ENCODE measurements at regions not wholly inside any gene's neighbourhood (a gene's known extent, or its start where the extent isn't known, plus 50 kb on each side); places are given as distances from the start of the nearest gene placed in this dataset.
A peak's percentile ranks its signal among the peaks of the same experiment; 100 is the strongest.

DNA sequence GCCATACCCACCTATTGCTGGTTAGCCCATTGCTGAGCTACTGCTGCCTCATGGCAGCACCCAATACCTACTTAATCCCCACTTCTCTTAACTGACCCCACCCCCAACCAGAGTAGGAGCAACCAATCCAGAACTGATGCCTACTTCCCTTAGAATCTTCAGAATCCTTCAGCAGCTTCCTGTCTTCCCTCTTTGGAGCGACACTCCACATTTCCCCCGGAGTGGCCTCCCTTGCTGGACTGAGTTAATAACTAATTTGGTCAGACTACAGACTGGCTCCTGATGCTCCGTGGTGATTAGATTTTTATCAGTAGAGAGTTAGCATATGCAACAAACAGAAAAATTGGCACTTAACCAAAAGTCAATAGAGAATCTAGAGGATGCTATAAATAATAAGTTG lies 51.2 kb upstream of the UBR2 start:
- Histone ChIP-seq H3K9me2 (ENCODE audit: insufficient read depth) (no peaks in the 10 kb centered on the region), H3K9ac (no peak overlapping the region), H2AFZ (no peak overlapping the region), H3K4me2 (ENCODE audit: unreplicated experiment) (no peak overlapping the region), H3K4me3 (no peak overlapping the region), H3K4me1 (ENCODE audit: insufficient read depth) (peaks cover 23% of the 10 kb centered on the region), H3K36me3 (ENCODE audit: low read depth) (no peaks in the 10 kb centered on the region), H3K27me3 (replicated peaks; ENCODE audit: insufficient read depth) (no peaks in the 10 kb centered on the region), H3K27ac (no peak overlapping the region), H3K79me2 (ENCODE audit: insufficient read depth) (no peaks in the 10 kb centered on the region), H3F3A (ENCODE audit: insufficient read depth) (peaks cover 5% of the 10 kb centered on the region; the same call in 1 of the 2 replicates), H3K9me3 (ENCODE audit: low read depth) (no peaks in the 10 kb centered on the region), H4K20me1 (ENCODE audit: insufficient read depth) (no peaks in the 10 kb centered on the region)
- WGBS, 2 experiments (ENCODE audit: low coverage in 1 of 2, low lambda C conversion rate in 2 of 2, missing lambda C conversion rate in 2 of 2), result 66 to 69% methylated on average over 3 of the region's 3 CpGs
- in situ Hi-C loops (cut with MboI), result no loop called here
- TF ChIP-seq EZH2 (IDR thresholded peaks at IDR 0.05; ENCODE audit: insufficient read depth, poor library complexity, severe bottlenecking), result no peak
- TF ChIP-seq EZH2phosphoT487 (IDR thresholded peaks at IDR 0.05; ENCODE audit: insufficient read depth, low read depth), result no peak
- DNase-seq, result no peak

DNA sequence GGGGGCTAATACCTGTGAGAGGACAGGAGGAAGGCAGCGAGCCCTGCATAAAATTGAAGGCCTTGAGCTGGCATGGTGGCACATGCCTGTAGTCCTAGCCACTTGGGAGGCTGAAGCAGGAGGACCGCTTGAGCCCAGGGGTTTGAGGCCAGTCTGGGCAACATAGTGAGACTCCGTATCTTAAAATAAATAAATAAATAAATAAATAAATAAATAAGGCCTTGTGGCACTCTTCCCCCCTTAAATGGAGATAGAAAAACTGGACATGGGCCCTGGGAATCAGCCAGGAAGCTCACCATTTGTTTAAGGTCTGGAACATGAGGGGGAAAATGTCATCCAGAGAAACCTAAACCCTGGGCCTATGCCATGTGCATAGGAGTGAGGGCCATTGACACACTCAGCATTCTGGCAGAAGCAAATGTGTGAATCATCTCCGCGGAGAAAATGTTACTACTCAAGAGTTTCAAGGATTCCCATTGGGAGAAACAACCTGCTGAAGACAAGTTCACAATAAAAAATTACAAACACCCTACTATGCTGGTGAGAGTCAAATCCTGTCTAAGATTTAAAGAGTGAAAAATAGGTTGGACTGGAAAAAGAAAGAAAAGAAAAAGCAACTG lies 51.9 kb upstream of the UBR2 start:
- Histone ChIP-seq H3K4me2 (ENCODE audit: unreplicated experiment) (no peak overlapping the region), H3K4me1 (ENCODE audit: insufficient read depth) (peaks cover 23% of the 10 kb centered on the region), H3K27me3 (replicated peaks; ENCODE audit: insufficient read depth) (no peaks in the 10 kb centered on the region), H3K27ac (no peak overlapping the region), H3K79me2 (ENCODE audit: insufficient read depth) (no peaks in the 10 kb centered on the region), H3K9ac (no peak overlapping the region), H3F3A (ENCODE audit: insufficient read depth) (peaks cover 5% of the 10 kb centered on the region; the same call in 1 of the 2 replicates), H3K9me2 (ENCODE audit: insufficient read depth) (no peaks in the 10 kb centered on the region), H3K4me3 (no peak overlapping the region), H3K9me3 (ENCODE audit: low read depth) (no peaks in the 10 kb centered on the region), H2AFZ (no peak overlapping the region), H4K20me1 (ENCODE audit: insufficient read depth) (no peaks in the 10 kb centered on the region), H3K36me3 (ENCODE audit: low read depth) (no peaks in the 10 kb centered on the region)
- TF ChIP-seq EZH2 (IDR thresholded peaks at IDR 0.05; ENCODE audit: insufficient read depth, poor library complexity, severe bottlenecking) (no peak), EZH2phosphoT487 (IDR thresholded peaks at IDR 0.05; ENCODE audit: insufficient read depth, low read depth) (no peak)
- peak; percentile 80 for DNase-seq
- 71 to 72% methylated on average over 5 of the region's 5 CpGs for WGBS, 2 experiments (ENCODE audit: low coverage in 1 of 2, low lambda C conversion rate in 2 of 2, missing lambda C conversion rate in 2 of 2)
- in situ Hi-C loops (cut with MboI), result no loop called here

- H3F3A ChIP-seq (ENCODE audit: insufficient read depth), result peaks cover 14% of the 10 kb centered on the region
- 96 to 97% methylated on average over 2 of the region's 2 CpGs for WGBS, 2 experiments (ENCODE audit: low coverage in 1 of 2, low lambda C conversion rate in 2 of 2, missing lambda C conversion rate in 2 of 2)
- H3K4me1 ChIP-seq (ENCODE audit: insufficient read depth), result peaks cover 26% of the 10 kb centered on the region
- no peaks in the 10 kb centered on the region for H3K79me2 ChIP-seq (ENCODE audit: insufficient read depth)
- no peaks in the 10 kb centered on the region for H3K9me2 ChIP-seq (ENCODE audit: insufficient read depth)
- in situ Hi-C loops (cut with MboI), result no loop called here
- H3K27me3 ChIP-seq (replicated peaks; ENCODE audit: insufficient read depth), result no peaks in the 10 kb centered on the region
- no peak overlapping the region for H2AFZ ChIP-seq
- no peaks in the 10 kb centered on the region for H3K9me3 ChIP-seq (ENCODE audit: low read depth)
- H3K4me3 ChIP-seq, result no peak overlapping the region
- no peaks in the 10 kb centered on the region for H4K20me1 ChIP-seq (ENCODE audit: insufficient read depth)
- TF ChIP-seq EZH2 (IDR thresholded peaks at IDR 0.05; ENCODE audit: insufficient read depth, poor library complexity, severe bottlenecking) (no peak), EZH2phosphoT487 (IDR thresholded peaks at IDR 0.05; ENCODE audit: insufficient read depth, low read depth) (no peak)
- no peak overlapping the region for H3K9ac ChIP-seq
- no peaks in the 10 kb centered on the region for H3K36me3 ChIP-seq (ENCODE audit: low read depth)
- H3K27ac ChIP-seq, result no peak overlapping the region
- no peak overlapping the region for H3K4me2 ChIP-seq (ENCODE audit: unreplicated experiment)
- no peak for DNase-seq
Observed at GRCh38 chr6:42510795-42511194, 53.0 kb upstream of the UBR2 start.

GRCh38 chr6:42509765-42510164 lies 54.1 kb upstream of the UBR2 start:
- no peak overlapping the region for H3K27ac ChIP-seq
- no peaks in the 10 kb centered on the region for H3K79me2 ChIP-seq (ENCODE audit: insufficient read depth)
- no peak overlapping the region for H3K4me2 ChIP-seq (ENCODE audit: unreplicated experiment)
- peaks cover 32% of the 10 kb centered on the region for H3K4me1 ChIP-seq (ENCODE audit: insufficient read depth)
- WGBS, 2 experiments (ENCODE audit: low coverage in 1 of 2, low lambda C conversion rate in 2 of 2, missing lambda C conversion rate in 2 of 2), result 82 to 88% methylated on average over 2 of the region's 2 CpGs
- no peak overlapping the region for H3K9ac ChIP-seq
- no peaks in the 10 kb centered on the region for H3K9me3 ChIP-seq (ENCODE audit: low read depth)
- DNase-seq, result no peak
- H4K20me1 ChIP-seq (ENCODE audit: insufficient read depth), result no peaks in the 10 kb centered on the region
- in situ Hi-C loops (cut with MboI), result no loop called here
- H3K36me3 ChIP-seq (ENCODE audit: low read depth), result no peaks in the 10 kb centered on the region
- no peak overlapping the region for H3K4me3 ChIP-seq
- TF ChIP-seq EZH2phosphoT487 (IDR thresholded peaks at IDR 0.05; ENCODE audit: insufficient read depth, low read depth), result no peak
- no peak for TF ChIP-seq EZH2 (IDR thresholded peaks at IDR 0.05; ENCODE audit: insufficient read depth, poor library complexity, severe bottlenecking)
- H2AFZ ChIP-seq, result no peak overlapping the region
- no peaks in the 10 kb centered on the region for H3K27me3 ChIP-seq (replicated peaks; ENCODE audit: insufficient read depth)
- no peaks in the 10 kb centered on the region for H3K9me2 ChIP-seq (ENCODE audit: insufficient read depth)
- H3F3A ChIP-seq (ENCODE audit: insufficient read depth), result peaks cover 18% of the 10 kb centered on the region
